Omental fat pad (tissue), 3 donors: ENCODE measurements at regions not wholly inside any gene's neighbourhood (a gene's known extent, or its start where the extent isn't known, plus 50 kb on each side); places are given as distances from the start of the nearest gene placed in this dataset.

ENCODE experiments used
- ATAC-seq: fragments of 150-250 bp; one replicate; pipeline ENCODE4 v1.9.1; 2016; ENCODE audit warnings: mild to moderate bottlenecking, moderate library complexity; ENCODE audit not compliant: low FRiP score
- DNase-seq: peaks from one replicate; pipeline ENCODE4 v3.0.0-alpha.2; 2019; ENCODE audit warnings: low spot score
- CTCF ChIP-seq, 3 donors: fragments of 450-650 bp; IDR thresholded peaks; one replicate each; pipeline ENCODE4 v1.5.1; 2016 to 2017; ENCODE audit warnings: antibody characterized with exemption in 3 of 3, mild to moderate bottlenecking in 3 of 3, moderate library complexity in 2 of 3

- ATAC-seq = no peak
- no peak for DNase-seq
- TF ChIP-seq CTCF (IDR thresholded peaks at IDR 0.05) = no peak
Observed at GRCh38 chr13:89812856-89813255, 1534.6 kb upstream of the MIR17HG start.

- no peak for TF ChIP-seq CTCF (IDR thresholded peaks at IDR 0.05)
- ATAC-seq (no peak), DNase-seq (no peak)
Observed at GRCh38 chr13:89816404-89816803, 1531.1 kb upstream of the MIR17HG start.

- no peak for TF ChIP-seq CTCF (IDR thresholded peaks at IDR 0.05)
- DNase-seq (no peak), ATAC-seq (no peak)
Observed at GRCh38 chr13:89822467-89822866, 1525.0 kb upstream of the MIR17HG start.

- TF ChIP-seq CTCF (IDR thresholded peaks at IDR 0.05) = no peak
- ATAC-seq (no peak), DNase-seq (no peak)
Observed at GRCh38 chr13:89827552-89827951, 1519.9 kb upstream of the MIR17HG start.

GRCh38 chr13:89828506-89828905 lies 1519.0 kb upstream of the MIR17HG start:
- ATAC-seq (no peak), DNase-seq (no peak)
- no peak for TF ChIP-seq CTCF (IDR thresholded peaks at IDR 0.05)

- no peak for ATAC-seq
- DNase-seq = no peak
- no peak for TF ChIP-seq CTCF (IDR thresholded peaks at IDR 0.05)
Observed at GRCh38 chr13:89831157-89831556, 1516.3 kb upstream of the MIR17HG start.

- DNase-seq (no peak), ATAC-seq (no peak)
- TF ChIP-seq CTCF (IDR thresholded peaks at IDR 0.05) = no peak
Observed at GRCh38 chr13:89832827-89833226, 1514.7 kb upstream of the MIR17HG start.
